Tibial artery (tissue), 4 donors: ENCODE measurements at regions not wholly inside any gene's neighbourhood (a gene's known extent, or its start where the extent isn't known, plus 50 kb on each side); places are given as distances from the start of the nearest gene placed in this dataset.

Experiments
- DNase-seq, 2 donors: peaks; one replicate each; pipeline ENCODE4 v3.0.0-alpha.2; 2019
- H3K27ac ChIP-seq, 2 donors: fragments of 200-600 bp; sonication (generic) in 1 of 2; 1 replicate in 1 of 2; 2 replicates in 1 of 2; pipeline ENCODE4 v1.5.1; 2018 to 2019; ENCODE audit warnings: mild to moderate bottlenecking in 1 of 2
- H3K27me3 ChIP-seq, 2 donors: fragments of 200-600 bp; sonication (generic) in 1 of 2; one replicate each; pipeline versions ENCODE4 v1.5.1 to v1.6.0; 2016 to 2019
- H3K36me3 ChIP-seq, 3 donors: fragments of 200-600 bp; sonication (generic) in 2 of 3; one replicate each; pipeline ENCODE4 v1.5.1; 2016 to 2019; ENCODE audit warnings: mild to moderate bottlenecking in 2 of 3
- H3K4me1 ChIP-seq, 4 donors: fragments of 200-600 bp; sonication (generic) in 2 of 4; 1 replicate in 3 of 4; 2 replicates in 1 of 4; pipeline ENCODE4 v1.5.1; 2016 to 2019
- H3K4me3 ChIP-seq, 2 donors: fragments of 200-600 bp; sonication (generic) in 1 of 2; 1 replicate in 1 of 2; 2 replicates in 1 of 2; pipeline ENCODE4 v1.5.1; 2018 to 2019; ENCODE audit warnings: mild to moderate bottlenecking in 2 of 2
- H3K9me3 ChIP-seq, 3 donors: fragments of 200-600 bp; sonication (generic) in 1 of 3; one replicate each; pipeline ENCODE4 v1.5.1; 2016 to 2019
- CTCF ChIP-seq, 2 experiments: fragments of 200-600 bp in 1 of 2; fragments of 450-650 bp in 1 of 2; IDR thresholded peaks; one replicate each; pipeline ENCODE4 v1.5.1; 2017 to 2019; ENCODE audit warnings: antibody characterized with exemption in 2 of 2, mild to moderate bottlenecking in 1 of 2, moderate library complexity in 1 of 2
- intact Hi-C: fragments of 100-400 bp; cut with DNase I; formaldehyde crosslinking; loops from one replicate; pipeline ENCODE4 v1.15.0; 2023; ENCODE audit warnings: low total_unique reads

- H3K9me3 ChIP-seq = no peaks in the 10 kb centered on the region
- no peak for DNase-seq
- intact Hi-C loops = no loop called here
- H3K27me3 ChIP-seq = no peaks in the 10 kb centered on the region
- H3K4me1 ChIP-seq = no peaks in the 10 kb centered on the region
- H3K27ac ChIP-seq = no peak overlapping the region
- no peak overlapping the region for H3K4me3 ChIP-seq
- no peak for TF ChIP-seq CTCF (IDR thresholded peaks at IDR 0.05)
- no peaks in the 10 kb centered on the region for H3K36me3 ChIP-seq
Observed at GRCh38 chrX:71000139-71000538, 68.0 kb downstream of the SNX12 start.

- Histone ChIP-seq H3K4me3 (no peak overlapping the region), H3K9me3 (peaks cover 0 to 10% (median 4%) of the 10 kb centered on the region in 3 donors), H3K36me3 (no peaks in the 10 kb centered on the region), H3K4me1 (no peaks in the 10 kb centered on the region), H3K27me3 (no peaks in the 10 kb centered on the region), H3K27ac (no peak overlapping the region)
- peak in 1 of 2 donors; percentile 19 for DNase-seq
- TF ChIP-seq CTCF (IDR thresholded peaks at IDR 0.05) = no peak
- intact Hi-C loops = no loop called here
Observed at GRCh38 chrX:70998411-70999027, 67.6 kb upstream of the SLC7A3 start.

GRCh38 chrX:70995338-70995737, 64.4 kb upstream of the SLC7A3 start:
- intact Hi-C loops = no loop called here
- TF ChIP-seq CTCF (IDR thresholded peaks at IDR 0.05) = no peak
- H3K9me3 ChIP-seq = peaks cover 0 to 25% (median 20%) of the 10 kb centered on the region in 3 donors
- no peak for DNase-seq
- no peaks in the 10 kb centered on the region for H3K4me1 ChIP-seq
- H3K27ac ChIP-seq = no peak overlapping the region
- no peaks in the 10 kb centered on the region for H3K36me3 ChIP-seq
- H3K4me3 ChIP-seq = no peak overlapping the region
- no peaks in the 10 kb centered on the region for H3K27me3 ChIP-seq

- no peaks in the 10 kb centered on the region for H3K4me1 ChIP-seq
- H3K27ac ChIP-seq = no peak overlapping the region
- no peaks in the 10 kb centered on the region for H3K36me3 ChIP-seq
- no peak for DNase-seq
- TF ChIP-seq CTCF (IDR thresholded peaks at IDR 0.05) = no peak
- peaks cover 0 to 15% (median 14%) of the 10 kb centered on the region in 3 donors for H3K9me3 ChIP-seq
- no peaks in the 10 kb centered on the region for H3K27me3 ChIP-seq
- intact Hi-C loops = no loop called here
- no peak overlapping the region for H3K4me3 ChIP-seq
Observed at GRCh38 chrX:70988425-70988824, 57.5 kb upstream of the SLC7A3 start.
